Left renal cortex interstitium (tissue), 4 donors: ENCODE measurements at regions not wholly inside any gene's neighbourhood (a gene's known extent, or its start where the extent isn't known, plus 50 kb on each side); places are given as distances from the start of the nearest gene placed in this dataset.

Experiments used
- DNase-seq, 4 donors: peaks; one replicate each; pipeline ENCODE4 v3.0.0-alpha.2; 2013; ENCODE audit warnings: low read depth in 4 of 4, low spot score in 2 of 4, missing footprints in 1 of 4

- no peak for DNase-seq
Observed at GRCh38 chr19:28948026-28948425, 264.9 kb downstream of the UQCRFS1 start.

- DNase-seq, result no peak
Observed at GRCh38 chr19:28943651-28944050, 269.3 kb downstream of the UQCRFS1 start.

- DNase-seq, result no peak
Observed at GRCh38 chr19:28941833-28942232, 271.1 kb downstream of the UQCRFS1 start.

GRCh38 chr19:28940751-28941500 lies 272.0 kb downstream of the UQCRFS1 start:
- no peak for DNase-seq

- DNase-seq, result no peak
Observed at GRCh38 chr19:28939236-28939635, 273.7 kb downstream of the UQCRFS1 start.

- DNase-seq, result no peak
Observed at GRCh38 chr19:28936001-28936400, 276.9 kb downstream of the UQCRFS1 start.

- no peak for DNase-seq
Observed at GRCh38 chr19:28934631-28935030, 278.3 kb downstream of the UQCRFS1 start.

- DNase-seq, result no peak
Observed at GRCh38 chr19:28933039-28933438, 279.9 kb downstream of the UQCRFS1 start.

GRCh38 chr19:28932446-28932845 lies 280.5 kb downstream of the UQCRFS1 start:
- no peak for DNase-seq

GRCh38 chr19:28929006-28929405 lies 283.9 kb downstream of the UQCRFS1 start:
- no peak for DNase-seq

- DNase-seq, result no peak
Observed at GRCh38 chr19:28927456-28927855, 285.5 kb downstream of the UQCRFS1 start.

GRCh38 chr19:28920269-28921066 lies 292.5 kb downstream of the UQCRFS1 start:
- DNase-seq, result no peak

- no peak for DNase-seq
Observed at GRCh38 chr19:28917621-28918020, 295.3 kb downstream of the UQCRFS1 start.

GRCh38 chr19:28915737-28916460 lies 297.1 kb downstream of the UQCRFS1 start:
- no peak for DNase-seq

GRCh38 chr19:28915202-28915601 lies 297.7 kb downstream of the UQCRFS1 start:
- no peak for DNase-seq

GRCh38 chr19:28914173-28914572 lies 298.8 kb downstream of the UQCRFS1 start:
- DNase-seq, result no peak

GRCh38 chr19:28913626-28914025 lies 299.3 kb downstream of the UQCRFS1 start:
- no peak for DNase-seq

GRCh38 chr19:28908941-28909340 lies 304.0 kb downstream of the UQCRFS1 start:
- DNase-seq, result no peak

- DNase-seq, result no peak
Observed at GRCh38 chr19:28907534-28907933, 305.4 kb downstream of the UQCRFS1 start.

- no peak for DNase-seq
Observed at GRCh38 chr19:28905996-28906395, 307.0 kb downstream of the UQCRFS1 start.

GRCh38 chr19:28899703-28900102 lies 313.2 kb downstream of the UQCRFS1 start:
- no peak for DNase-seq
